Stimulated activated CD4-positive, alpha-beta T cell treated with anti-CD3 and anti-CD28 coated beads, Interleukin-12 subunit alpha, Interleukin-12 subunit beta, amount 100 ng/mL, for 24 hours (primary cell): ENCODE measurements at regions not wholly inside any gene's neighbourhood (a gene's known extent, or its start where the extent isn't known, plus 50 kb on each side); places are given as distances from the start of the nearest gene placed in this dataset.

Source experiments
- DNase-seq, 2 experiments: peaks; one replicate each; pipeline ENCODE4 v3.0.0-alpha.2; 2020; ENCODE audit warnings: low read depth in 2 of 2

DNA sequence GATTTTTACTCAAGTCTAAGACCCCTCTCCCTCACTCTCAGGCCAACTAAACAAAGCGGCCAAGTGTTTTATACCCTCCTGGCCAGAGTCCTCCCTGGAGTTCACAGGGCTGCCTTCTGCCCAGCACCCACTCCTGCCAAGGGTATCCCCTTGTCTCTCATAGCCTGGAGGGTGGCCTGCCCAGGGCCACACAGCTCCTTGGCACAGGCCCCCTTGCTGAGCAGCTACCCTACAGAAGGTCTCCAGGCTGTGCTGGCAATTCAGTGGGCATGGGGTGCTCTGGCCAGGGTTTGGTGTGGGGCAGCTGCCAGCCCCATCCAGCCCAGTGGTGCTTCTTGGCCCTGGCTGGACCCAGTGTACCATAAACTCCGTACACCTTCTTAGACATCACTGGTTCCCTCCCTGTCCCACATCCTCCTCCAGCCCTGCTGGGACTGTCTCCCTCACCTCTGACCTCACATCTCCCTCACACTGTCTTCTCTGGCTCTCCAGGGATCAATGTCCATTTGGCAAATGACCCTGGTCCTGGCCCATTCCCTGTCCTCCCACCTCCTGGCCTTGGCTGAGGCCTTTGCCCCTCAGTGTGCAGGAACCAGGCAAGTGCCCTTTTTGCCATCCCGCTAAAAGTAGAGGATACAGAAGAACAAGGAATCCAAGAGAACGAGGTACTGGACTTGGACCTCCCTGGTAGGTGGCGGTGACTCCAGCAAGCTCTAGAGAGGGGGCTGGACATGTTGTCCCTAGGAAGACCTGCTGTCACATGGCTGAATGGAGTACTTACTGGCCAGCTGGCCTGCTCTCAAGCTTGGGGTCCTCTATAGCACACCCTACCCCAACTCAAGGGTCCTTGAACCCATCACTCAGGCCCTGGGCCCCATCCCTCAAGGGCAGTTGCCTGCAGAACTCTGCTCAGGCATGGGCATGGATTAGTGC lies 50.0 kb upstream of the TRPM1 start:
- DNase-seq, result no peak

DNA sequence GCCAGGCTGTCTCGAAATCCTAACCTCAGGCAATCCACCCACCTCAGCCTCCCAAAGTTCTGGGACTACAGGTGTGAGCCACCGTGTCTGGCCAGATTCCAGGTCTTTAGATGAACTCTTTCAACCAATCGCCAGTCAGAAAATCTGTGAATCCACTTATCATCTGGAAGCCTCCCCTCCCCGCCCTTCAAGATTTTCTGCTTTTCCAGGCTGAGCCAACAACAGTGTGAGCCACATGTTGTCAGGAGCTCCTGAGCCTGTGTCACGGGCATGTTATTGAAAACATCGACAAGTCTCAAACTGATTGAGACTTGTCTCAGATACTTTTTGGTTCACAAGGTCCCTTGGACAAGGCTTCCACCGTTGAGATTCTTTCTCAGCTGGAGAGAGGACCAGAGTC lies 52.0 kb upstream of the TRPM1 start:
- no peak for DNase-seq

DNA sequence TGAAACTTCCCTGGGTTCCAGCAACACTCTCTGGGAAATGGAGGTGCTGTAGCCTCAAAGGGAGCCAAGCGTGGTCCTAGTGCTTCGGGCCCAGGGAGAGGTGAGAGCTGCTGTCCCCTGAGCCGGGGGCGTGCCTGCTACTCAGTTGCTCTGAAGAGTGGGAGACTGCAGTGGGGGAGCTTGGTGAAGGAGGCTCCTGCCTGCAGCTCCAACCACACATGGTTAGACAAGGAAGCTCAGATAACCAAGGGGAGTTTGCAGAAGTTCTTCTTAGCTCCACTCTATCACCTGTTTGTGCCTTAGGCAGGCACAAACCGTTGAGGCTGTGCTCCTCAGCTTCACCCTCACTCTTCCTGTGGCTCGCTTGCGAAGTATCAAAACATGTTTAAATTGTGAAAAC lies 53.6 kb upstream of the TRPM1 start:
- DNase-seq, result no peak

DNA sequence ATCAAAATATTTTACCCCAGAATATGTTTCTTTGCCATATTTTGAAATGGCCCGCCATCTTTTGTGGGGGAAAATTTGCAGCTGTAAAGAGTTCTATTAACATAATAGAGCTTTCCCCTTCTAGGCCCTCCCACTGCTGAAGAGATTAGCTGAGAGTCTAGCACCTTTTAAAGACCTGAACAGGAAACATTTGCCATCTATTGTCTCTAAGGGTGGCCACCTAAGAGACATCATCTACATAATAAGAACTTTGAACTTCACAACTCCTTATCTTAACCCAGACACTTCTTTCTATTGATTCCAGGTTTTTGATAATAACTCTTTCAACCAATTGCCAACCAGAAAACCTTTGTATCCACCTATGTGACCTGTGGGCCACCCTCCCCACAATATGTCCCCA lies 54.7 kb upstream of the TRPM1 start:
- no peak for DNase-seq

DNA sequence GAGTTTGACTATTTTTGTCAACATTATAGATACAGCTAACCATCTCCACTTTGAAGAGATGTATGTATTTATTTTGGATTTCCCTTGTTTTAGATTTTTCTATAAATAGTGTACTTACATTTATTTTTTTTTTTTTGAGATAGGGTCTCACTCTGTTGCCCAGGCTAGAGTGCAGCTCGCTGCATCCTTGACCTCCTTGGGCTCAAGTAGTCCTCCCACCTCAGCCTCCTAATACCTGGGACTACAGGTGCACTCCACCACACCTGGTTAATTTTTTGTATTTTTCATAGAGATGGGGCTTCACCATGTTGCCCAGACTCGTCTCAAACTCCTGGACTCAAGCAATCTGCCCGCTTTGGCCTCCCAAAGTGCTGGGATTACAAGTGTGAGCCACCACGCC lies 55.3 kb upstream of the TRPM1 start:
- DNase-seq, result no peak

DNA sequence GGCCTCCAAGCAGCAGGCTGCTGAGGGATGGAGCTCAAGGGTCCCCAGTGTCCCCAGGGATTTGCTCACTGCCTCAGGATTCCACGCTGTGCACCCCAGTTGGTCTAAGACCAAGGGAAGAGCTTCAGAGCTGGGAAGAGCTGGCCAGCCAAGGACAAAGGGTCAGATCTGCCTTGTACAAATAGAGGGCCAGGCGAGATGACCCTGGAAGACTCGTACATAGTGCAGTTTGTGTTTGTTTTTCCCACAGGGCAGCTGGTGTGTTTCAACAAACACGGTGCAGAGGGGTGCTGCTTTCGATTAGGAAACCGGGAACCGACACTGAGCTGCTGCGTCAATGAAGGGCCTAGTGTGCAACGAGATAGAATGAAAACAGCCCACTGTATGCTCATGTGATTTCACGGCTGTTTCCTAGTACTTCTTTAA lies 56.1 kb upstream of the TRPM1 start:
- DNase-seq, result no peak

DNA sequence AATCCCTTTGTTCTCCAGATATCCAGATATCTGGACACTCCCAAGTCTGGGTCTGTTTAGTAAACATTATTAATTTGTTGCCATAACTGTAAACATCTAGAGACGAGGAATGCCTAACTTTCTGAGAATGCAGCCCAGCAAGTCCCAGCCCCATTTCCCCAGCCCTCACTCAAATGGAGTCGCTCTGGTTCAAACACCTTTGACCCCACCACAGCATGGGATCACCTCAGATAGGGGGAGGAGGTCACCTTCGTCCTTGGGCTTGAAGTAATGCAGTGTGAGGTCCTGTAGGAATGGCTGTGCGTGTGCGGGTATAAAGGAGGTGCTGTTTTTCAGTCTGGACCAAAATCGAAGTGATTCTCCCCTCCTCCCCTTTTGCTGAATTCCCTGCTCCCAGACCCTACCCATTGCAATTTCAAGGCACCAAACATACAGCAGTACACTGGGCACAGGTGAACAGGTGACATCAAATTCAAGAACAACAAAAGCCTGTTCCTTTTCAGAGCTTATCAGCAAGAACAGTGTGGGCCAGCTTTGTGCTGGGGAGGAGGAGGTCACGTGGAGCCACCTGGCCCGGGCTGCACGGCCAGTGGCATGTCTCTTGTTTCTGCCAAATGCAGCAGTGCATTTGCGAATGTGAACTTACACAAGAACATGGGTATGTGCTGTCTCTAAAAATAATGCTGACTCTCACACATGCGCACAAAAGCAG lies 57.5 kb upstream of the TRPM1 start:
- no peak for DNase-seq

DNA sequence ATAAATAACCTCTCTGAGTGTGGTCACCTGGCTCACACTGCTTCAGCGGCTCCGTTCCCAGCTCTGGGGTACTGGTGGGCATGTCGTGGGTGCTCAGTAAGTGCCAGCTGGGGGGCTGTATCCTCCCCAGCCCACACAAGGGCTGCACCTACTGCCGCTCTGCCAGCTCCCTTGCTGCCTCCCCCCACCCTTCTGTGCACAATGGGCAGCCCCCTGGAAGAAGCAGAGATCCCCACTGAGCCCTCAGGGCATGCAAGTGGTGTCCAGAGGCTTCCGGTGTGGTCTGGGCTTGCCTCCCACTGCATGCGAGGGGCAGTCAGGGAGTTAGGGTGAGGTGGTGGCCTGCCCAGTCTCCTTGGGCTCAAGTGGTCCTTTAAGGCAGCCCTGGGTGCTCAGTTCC lies 58.3 kb upstream of the TRPM1 start:
- no peak for DNase-seq

DNA sequence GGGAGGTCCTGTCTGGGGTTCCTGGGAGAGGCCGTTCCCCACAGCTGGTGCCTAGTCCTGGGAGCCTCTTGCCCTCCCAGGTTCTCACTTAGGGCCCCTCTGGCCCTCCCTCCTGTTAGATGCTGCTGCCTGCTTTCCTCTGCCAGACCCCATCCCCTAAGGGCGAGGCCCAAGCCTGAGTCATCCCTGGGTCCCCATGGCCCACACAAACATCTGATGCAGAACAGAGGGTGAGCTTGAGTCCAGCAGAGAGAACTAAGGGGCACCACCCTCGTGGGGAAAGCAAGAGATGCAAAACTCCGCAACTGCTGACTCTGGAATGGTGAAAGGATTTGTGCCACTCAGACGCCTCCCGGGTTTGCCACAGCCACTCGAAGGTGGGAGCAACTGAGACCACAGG lies 58.8 kb upstream of the TRPM1 start:
- DNase-seq, result no peak

DNA sequence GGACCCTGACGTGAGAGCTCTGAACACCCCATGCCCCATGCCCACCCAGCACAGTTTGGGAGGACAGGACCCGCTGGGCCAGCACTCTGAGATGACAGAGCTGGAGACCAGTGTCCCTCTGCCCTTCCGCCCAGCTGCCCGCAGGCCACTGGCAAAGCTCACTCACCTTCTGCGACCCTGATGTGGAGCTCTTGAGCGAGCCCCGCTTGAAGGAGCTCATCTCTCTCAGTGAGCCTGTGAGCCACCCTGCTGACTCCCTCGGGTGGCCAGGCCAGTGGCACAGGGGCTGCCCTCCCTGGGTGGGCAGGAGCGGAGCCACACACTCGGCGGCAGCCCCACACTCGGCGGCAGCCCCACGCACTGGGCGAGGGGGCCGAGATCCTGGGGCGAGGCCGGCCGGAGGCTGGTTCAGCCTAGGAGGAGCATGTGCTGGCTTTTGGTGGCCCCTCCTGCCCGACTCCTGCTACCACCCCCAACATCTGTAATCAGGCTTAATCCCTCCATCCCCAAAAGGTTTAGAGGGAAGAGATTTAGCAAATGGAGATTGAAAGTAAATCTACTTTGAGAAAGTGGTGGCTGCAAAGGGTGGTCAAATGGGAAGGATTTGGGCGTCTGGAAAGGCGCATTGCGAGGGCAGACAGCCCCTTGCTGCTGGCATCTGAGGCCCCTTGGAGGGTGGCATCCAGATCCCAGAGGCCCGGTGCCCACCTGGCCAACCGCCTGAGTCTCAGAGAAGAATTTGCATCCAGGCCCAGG lies 59.4 kb upstream of the TRPM1 start:
- DNase-seq, result no peak

DNA sequence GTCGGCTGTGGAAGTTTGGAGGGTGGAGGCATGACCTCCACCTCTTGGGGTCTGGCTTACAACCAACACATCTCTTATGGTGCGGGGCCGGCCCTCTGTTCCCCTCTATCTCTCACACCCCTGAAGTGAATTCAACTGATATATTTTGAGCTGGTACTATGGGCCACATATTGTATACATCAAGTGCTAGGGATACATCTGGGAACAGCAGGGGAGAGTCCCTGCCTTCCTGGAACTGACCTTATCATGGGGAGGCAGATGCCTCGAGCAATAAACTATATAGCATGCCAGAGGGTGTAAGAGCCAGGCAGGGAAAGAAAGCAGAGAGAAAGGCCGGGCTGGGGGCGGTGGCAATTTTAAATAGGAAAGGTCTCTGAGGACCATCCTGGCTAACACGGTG lies 60.4 kb upstream of the TRPM1 start:
- no peak for DNase-seq

DNA sequence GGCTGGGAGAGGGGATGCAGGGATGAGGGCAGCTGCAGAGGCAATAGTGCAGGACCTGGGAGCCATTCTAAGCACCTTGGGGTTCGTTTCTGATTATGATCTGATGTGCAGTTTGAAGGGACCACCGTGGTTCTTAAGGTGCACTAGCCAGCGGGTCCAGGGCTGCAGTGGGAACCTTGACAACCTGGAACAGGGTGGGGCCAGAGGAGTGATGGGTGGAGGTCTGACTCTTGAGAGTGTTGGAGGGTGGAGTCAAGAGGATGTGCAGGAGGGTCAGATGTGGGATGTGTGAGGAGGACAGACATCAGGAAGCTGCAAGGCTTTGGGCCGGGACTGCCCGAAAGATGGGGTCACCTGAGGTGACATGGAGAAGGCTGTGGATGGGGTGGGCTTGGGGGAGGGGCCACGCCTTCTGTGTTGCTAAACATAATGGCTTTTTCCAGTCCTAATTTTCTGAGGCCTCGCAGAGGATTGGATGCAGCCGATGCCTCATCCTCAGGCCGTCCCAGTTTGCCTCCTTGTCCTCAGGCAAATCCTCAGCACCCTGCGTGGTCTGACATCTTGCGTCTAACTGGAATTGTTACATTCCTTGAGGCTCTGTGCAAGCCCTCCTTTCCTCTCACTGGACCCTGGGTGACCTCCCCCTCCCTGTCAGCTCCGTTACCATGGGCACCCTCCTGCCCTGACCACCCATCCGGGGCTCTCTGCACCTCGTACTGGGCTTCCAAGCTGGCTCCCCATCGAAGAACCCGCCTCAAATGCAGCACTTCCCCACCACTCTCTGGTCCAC lies 61.4 kb upstream of the TRPM1 start:
- no peak for DNase-seq

DNA sequence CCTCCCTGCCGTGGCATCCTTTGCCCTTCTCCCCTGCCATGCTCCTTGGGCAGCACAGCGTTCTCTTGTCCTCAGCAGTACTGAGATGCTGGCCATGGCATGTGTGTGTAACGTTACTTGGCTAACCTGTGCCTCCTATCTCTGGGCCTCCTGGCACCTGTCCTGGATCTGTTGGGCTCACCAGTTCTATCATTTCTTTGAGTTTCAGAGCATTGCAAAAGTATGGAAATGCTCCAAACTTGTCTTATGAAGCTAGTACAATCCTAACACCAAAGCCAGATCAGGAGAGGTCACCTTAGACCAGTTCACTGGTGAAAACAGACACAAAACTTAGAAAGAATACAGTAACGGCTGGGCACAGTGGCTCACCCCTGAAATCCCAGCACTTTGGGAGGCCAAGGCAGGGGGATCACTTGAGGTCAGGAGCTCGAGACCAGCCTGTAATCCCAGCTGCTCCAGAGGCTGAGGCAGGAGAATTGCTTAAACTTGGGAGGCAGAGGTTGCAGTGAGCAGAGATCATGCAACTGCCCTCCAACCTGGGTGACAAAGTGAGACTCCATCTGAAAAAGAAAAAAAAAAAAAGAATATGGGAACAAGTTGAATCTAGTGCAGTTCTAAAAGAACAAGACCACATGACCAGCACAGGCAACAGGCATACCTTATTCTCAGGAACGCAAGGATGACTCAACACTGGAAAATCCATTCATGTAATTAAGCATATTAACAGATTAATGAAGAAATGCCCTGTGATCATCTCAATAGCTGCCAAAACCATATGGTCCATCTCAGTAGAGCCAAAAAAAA lies 62.4 kb upstream of the TRPM1 start:
- DNase-seq, result no peak

DNA sequence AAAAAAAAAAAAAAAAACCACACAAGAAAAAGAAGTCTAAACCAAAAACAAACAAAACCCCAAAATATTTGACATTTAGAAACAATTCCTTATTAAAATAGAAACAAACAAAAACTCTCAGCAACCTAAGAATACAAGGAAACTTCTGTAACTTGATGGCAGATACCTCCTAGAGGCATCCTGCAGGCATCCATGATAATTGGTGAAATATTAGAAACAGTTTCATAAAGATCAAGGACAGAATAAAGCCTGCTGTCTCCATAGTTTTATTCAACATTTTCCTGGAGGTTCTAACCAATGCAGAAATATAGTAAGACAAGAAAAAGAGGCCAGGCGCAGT lies 63.0 kb upstream of the TRPM1 start:
- no peak for DNase-seq

DNA sequence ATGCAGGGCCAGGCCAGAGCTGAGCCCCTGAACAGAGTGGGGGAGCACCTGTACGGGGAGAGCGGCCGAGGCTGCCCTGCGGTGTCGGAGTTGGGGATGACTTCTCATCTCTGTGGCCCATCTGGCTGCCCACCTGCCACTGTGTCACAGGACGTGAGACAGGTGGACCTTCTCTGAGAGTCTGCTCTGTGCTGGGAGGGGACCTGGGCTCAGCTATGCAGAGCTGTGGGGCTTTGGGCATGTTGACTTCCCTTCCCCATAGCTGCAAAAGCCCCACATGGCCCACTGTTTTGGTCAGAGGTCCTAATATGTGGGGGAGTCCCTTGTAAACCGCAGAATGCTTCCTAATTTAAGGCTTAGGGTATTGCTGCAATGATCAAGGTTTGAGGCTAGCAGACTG lies 68.0 kb upstream of the TRPM1 start:
- no peak for DNase-seq

DNA sequence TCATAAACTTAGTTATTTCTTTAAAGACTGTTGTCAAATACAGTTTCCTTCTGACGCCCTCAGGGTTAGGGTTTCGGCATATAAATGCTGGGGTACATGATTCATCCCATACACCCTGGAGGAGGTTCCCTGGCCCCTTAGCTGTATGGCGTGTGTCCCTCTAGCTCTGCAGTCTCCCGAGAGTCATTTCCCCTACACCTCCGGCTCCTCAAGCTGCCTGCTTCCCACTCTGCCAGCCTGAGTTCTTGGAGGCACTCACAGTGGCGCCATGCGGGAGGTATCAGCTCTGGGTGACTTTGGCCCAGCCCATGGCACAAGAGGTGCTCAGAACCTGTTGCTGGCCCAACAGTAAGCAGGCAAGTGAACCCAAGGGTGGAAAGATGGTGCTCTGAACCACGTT lies 70.2 kb upstream of the TRPM1 start:
- no peak for DNase-seq

DNA sequence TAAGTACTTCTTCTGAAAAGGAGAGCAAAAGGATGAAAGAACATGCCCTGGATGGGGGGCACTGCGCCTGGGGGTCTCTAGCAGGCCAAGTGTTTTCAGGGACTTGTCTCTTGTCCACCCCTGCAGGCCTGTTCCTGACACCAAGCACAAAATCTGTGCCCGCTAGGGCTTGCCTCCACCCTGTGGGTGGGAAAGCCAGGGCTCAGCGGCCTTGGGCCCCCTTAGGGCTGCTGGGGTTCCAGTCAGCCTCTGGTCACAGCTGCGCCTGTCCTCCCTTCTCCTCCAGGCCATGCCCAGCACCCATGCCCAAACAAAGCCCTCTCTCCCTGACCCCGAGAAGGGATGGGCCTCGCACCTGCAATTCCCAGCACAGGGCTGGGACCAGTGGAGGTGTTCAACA lies 71.1 kb upstream of the TRPM1 start:
- DNase-seq, result no peak

DNA sequence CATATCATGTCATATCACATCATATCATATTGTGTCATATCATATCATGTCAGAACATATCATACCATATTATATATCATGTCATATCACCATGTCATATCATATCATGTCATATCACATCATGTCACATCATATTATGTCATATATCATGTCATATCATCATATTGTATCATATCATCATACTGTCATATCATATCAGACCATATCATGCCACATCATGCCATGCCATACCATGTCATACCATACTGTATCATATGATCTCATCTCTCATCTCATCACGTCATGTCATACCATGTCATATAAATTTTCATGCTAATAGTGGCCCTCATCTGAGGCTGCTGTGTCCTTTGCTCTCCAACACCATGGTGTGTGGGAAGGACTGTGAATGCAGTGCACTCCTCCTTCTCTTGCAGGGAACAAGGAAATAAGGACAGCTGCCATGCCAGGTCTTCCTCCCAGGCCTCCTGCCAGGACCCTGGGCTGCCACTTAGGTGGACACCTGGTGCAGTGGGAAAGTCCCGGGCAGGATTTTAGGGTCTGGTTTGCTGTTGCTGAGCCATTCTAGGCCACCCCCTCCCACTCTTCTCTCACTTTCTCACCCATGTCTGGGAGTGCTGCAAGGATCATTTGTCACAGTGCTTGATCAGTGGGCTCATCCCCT lies 72.4 kb upstream of the TRPM1 start:
- no peak for DNase-seq

DNA sequence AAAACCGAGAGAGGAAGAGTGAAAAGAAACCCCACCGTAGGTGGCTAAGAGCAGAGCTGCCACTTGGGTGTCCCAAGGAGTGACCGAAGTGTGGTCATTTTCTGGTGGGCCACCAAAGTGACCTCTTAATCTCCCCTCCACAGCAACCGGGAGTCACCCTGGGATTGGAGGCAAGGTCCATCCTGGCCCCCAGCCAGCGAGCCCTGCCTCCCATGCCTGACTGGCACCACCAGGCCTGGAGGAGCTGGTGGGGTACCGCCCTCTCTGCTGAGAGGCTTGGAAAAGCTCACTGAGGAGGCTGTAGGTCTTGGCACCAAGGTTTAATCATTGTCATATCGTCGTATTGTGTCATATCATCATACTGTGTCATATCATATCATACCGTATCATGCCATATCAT lies 74.0 kb upstream of the TRPM1 start:
- DNase-seq, result no peak

DNA sequence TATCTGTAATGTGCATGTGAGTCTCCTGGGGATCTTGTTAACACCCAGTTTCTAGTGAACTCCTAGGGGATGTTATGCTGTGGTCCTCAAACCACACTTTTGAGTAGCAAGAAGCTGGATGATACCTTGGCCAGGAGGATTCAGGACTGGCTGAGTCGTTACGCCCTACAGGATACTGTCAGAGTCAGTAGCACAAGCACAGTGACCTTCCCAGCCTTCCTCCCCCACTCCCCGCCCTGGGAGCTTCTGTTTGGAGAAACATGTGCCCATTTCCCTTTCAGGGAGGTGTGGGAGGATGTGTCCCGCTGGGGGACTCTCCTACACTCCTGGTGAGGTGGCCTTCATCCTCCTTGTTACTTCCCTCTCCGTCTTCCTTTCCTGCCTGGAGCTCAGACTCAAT lies 76.4 kb upstream of the TRPM1 start:
- DNase-seq, result no peak

DNA sequence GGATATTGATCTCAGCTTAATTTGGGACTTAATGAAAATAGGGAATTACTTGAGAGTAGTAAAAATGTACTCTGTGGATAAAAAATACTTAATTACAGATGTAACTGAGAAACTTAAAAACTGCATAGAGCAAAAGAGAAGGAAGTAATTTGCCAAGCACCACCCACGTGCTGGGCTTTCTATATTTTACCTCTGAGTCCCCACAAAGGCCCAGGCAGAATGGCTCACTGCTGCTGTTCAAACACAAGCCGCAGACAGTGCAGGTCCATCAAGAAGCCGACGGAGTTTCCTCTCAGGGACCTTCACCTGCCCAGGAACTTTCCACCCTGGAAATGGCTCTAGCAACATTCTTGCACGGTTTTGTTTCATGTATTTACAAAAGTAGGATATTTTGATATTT lies 77.2 kb upstream of the TRPM1 start:
- no peak for DNase-seq
